AG04450 (cell line): ENCODE measurements at regions not wholly inside any gene's neighbourhood (a gene's known extent, or its start where the extent isn't known, plus 50 kb on each side); places are given as distances from the start of the nearest gene placed in this dataset.

Experiments
- CTCF ChIA-PET: fragments of 300-600, 350-600 bp; formaldehyde crosslinking; extraction: SDS; loops from one replicate; lab custom pipeline; 2022; ENCODE audit warnings: antibody characterized with exemption, inconsistent platforms; lab: Charles Lee
- POLR2A ChIA-PET: fragments of 350-600 bp; formaldehyde crosslinking; extraction: SDS; loops from one replicate; lab custom pipeline; 2021; ENCODE audit warnings: antibody characterized with exemption, inconsistent platforms; lab: Yijun Ruan, JAX
- DNase-seq: peaks from one replicate; pipeline ENCODE4 v3.0.0-alpha.2; 2011; ENCODE audit warnings: low read depth, low spot score
- H3K27ac ChIP-seq: one replicate; pipeline ENCODE4 v1.5.1; 2012; ENCODE audit warnings: low read depth, low read length, control low read depth
- H3K27me3 ChIP-seq: one replicate; pipeline ENCODE4 v1.6.0; 2012; ENCODE audit warnings: low read length; ENCODE audit not compliant: control insufficient read depth, insufficient read depth
- H3K4me3 ChIP-seq: 2 replicates; pipeline ENCODE4 v1.5.1; 2011; ENCODE audit warnings: mild to moderate bottlenecking, low read depth, low read length, control low read depth
- H3K9me3 ChIP-seq: 2 replicates; pipeline ENCODE4 v1.5.1; 2012; ENCODE audit warnings: low read length; ENCODE audit not compliant: control insufficient read depth, insufficient read depth
- TF ChIP-seq, protein P1 (sequence below): IDR thresholded peaks from 2 replicates; pipeline ENCODE4 v1.5.1; 2011; ENCODE audit warnings: low read depth, low read length, control low read depth, inconsistent platforms

DNA sequence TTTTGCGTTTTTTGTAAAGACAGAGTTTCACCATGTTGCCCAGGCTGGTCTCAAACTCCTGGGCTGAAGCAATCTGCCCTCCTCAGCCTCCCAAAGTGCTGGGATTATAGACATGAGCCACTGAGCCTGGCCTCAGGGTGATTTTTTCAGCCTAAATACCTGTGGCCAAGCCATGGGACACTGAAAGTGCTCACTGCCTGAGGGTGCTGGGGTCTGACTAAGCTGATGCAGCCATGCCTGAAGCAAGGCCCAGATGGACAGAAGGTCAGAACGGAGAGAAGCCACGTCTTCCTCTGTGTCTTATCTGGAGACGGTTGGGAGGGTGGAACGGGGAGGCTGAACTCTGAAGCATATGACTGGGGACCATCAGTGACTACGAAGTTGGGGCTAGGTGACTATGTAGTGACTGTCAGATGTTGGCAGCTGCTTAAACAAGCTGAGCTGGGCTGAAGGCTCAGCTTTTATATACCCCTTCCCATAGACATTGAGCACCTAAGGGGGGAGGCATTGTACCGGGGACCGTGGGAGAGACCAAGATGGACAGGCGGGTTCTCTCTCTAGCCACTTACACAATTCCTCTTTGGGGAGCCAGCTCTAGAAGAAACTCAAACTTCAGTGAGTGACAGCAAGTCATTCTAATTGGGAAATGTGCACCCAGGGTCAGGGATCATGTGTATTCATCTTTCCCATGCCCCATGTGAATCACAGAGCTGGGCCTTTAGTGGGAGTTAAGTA, 73.3 kb upstream of the HABP2 start:
- no peak for DNase-seq
- Histone ChIP-seq H3K27ac (no peak overlapping the region), H3K4me3 (no peak overlapping the region), H3K27me3 (no peaks in the 10 kb centered on the region), H3K9me3 (peaks cover 12% of the 10 kb centered on the region; the same call in 1 of the 2 replicates)
- ChIA-PET CTCF (no interaction called here), POLR2A (no interaction called here)
- TF ChIP-seq, protein P1, sequence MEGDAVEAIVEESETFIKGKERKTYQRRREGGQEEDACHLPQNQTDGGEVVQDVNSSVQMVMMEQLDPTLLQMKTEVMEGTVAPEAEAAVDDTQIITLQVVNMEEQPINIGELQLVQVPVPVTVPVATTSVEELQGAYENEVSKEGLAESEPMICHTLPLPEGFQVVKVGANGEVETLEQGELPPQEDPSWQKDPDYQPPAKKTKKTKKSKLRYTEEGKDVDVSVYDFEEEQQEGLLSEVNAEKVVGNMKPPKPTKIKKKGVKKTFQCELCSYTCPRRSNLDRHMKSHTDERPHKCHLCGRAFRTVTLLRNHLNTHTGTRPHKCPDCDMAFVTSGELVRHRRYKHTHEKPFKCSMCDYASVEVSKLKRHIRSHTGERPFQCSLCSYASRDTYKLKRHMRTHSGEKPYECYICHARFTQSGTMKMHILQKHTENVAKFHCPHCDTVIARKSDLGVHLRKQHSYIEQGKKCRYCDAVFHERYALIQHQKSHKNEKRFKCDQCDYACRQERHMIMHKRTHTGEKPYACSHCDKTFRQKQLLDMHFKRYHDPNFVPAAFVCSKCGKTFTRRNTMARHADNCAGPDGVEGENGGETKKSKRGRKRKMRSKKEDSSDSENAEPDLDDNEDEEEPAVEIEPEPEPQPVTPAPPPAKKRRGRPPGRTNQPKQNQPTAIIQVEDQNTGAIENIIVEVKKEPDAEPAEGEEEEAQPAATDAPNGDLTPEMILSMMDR: no peak

DNA sequence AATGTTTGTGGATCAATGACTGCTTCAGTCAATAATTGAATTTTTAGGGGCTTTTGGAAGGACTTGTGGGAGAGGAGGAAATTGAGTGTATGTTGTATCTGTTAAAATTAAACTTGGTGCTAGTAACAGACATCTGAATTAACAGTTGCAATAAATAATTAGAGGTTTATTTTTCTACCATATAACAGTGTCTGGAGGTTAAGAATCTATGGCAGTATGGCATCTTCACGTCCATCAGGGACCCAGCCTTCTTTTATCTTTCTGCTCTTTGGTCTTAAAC, 72.8 kb upstream of the HABP2 start:
- DNase-seq: no peak
- Histone ChIP-seq H3K4me3 (no peak overlapping the region), H3K9me3 (peaks cover 12% of the 10 kb centered on the region; the same call in 1 of the 2 replicates), H3K27me3 (no peaks in the 10 kb centered on the region), H3K27ac (no peak overlapping the region)
- TF ChIP-seq, protein P1: no peak
- ChIA-PET POLR2A (no interaction called here), CTCF (no interaction called here)

DNA sequence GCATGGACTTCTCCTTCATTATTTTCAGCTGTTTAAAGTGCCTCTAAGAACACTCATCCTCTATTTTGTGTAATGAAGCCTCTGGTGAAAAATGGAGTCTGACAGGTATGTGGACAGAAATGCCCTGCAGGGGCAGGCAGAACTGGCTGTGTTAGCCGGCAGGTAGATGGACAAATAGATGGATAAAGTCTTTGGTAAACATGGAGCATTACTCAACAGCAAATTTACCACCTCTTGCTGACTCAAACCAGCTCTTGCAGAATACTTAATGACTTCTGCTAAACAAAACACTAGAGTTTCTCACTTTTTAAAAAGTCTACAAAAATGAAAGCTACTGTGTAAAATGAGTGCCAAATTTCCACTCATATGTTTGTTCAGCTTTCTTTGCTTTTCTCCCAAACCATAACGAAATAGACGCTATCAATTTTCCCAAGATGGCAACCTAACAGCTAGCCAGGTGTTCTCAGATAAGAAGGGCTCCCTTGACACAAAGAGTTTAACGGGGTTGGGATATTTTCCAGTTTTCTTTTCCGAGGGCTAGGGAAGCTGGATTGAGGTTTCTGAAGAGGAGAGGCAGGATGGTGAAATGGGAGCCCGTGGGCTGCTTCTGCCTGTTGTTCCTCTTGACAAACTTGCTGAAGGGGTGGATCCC, 71.9 kb upstream of the HABP2 start:
- H3K27ac ChIP-seq: no peak overlapping the region
- no peak overlapping the region for H3K4me3 ChIP-seq
- no peak for DNase-seq
- ChIA-PET POLR2A (no interaction called here), CTCF (no interaction called here)
- TF ChIP-seq, protein P1: no peak
- peaks cover 12% of the 10 kb centered on the region; the same call in 1 of the 2 replicates for H3K9me3 ChIP-seq
- H3K27me3 ChIP-seq: no peaks in the 10 kb centered on the region

DNA sequence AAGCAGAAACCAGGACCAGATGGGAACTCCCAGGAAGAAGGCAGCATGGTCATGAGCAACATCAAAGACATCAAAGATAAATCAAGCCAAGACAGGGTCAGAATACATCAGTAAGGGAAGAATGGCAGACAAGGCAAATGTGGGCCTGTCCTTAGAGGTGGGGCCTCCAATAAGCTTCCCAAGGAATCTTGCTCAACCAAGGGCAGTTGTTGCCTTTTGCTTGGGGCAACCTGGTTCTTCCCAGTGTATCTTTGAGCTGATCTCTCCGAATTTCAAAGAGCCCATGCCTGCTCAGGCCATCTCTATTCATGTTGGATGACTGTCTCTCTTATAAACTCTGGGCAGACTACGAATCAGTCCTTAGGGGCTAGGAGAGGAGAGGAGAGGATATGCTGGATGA, 68.4 kb upstream of the HABP2 start:
- H3K9me3 ChIP-seq: peaks cover 4% of the 10 kb centered on the region; the same call in 1 of the 2 replicates
- DNase-seq: no peak
- H3K27me3 ChIP-seq: no peaks in the 10 kb centered on the region
- ChIA-PET CTCF (no interaction called here), POLR2A (no interaction called here)
- TF ChIP-seq, protein P1: no peak
- no peak overlapping the region for H3K27ac ChIP-seq
- no peak overlapping the region for H3K4me3 ChIP-seq

DNA sequence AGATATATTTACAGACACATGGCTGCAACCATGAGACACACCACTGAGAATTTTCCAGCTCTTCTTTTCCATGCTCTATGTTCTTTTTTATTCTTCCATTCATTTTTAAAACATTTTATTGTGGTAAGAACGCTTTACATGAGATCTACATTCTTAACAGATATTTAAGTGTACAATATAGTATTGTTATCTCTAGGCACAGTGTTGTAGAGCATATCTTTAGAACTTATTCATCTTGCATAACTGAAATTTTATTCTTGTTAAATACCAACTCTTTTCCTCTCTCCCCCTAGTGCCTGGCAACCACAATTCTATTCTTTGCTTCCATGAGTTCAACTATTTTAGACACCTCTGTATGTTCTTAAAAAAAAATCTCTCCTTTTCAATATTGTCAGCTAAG, 67.1 kb upstream of the HABP2 start:
- Histone ChIP-seq H3K9me3 (no peaks in the 10 kb centered on the region), H3K27me3 (no peaks in the 10 kb centered on the region), H3K27ac (no peak overlapping the region), H3K4me3 (no peak overlapping the region)
- CTCF ChIA-PET: no interaction called here
- DNase-seq: no peak
- TF ChIP-seq, protein P1: no peak
- POLR2A ChIA-PET: no interaction called here
